ENCODE measurements at regions not wholly inside any gene's neighbourhood (a gene's known extent, or its start where the extent isn't known, plus 50 kb on each side); places are given as distances from the start of the nearest gene placed in this dataset.

GRCh38 chr6:122063761-122064160, 335.7 kb upstream of the HSF2 start:
- H3K9me3 ChIP-seq, result no peaks in the 10 kb centered on the region
- H3K27ac ChIP-seq (replicated peaks in 1 of 4), result peak overlapping the region in 1 of 4 donors; percentile 8
- H3K36me3 ChIP-seq, result no peaks in the 10 kb centered on the region
- WGBS, result 88% methylated on average over 5 of the region's 5 CpGs
- H3K4me3 ChIP-seq, result no peak overlapping the region
- no peaks in the 10 kb centered on the region for H3K27me3 ChIP-seq
- no peak for DNase-seq (ENCODE audit: extremely low spot score)
- intact Hi-C loops (cut with DNase I), result no loop called here
- peaks cover 6 to 62% (median 49%) of the 10 kb centered on the region in 4 donors for H3K4me1 ChIP-seq
- TF ChIP-seq POLR2A (IDR thresholded peaks at IDR 0.05; ENCODE audit: low read depth) (no peak), EP300 (IDR thresholded peaks at IDR 0.05) (no peak), CTCF (IDR thresholded peaks at IDR 0.05) (no peak), POLR2AphosphoS5 (IDR thresholded peaks at IDR 0.05) (no peak)

GRCh38 chr6:122066200-122066599, 333.3 kb upstream of the HSF2 start:
- H3K4me3 ChIP-seq, result no peak overlapping the region
- no peak for DNase-seq (ENCODE audit: extremely low spot score)
- H3K36me3 ChIP-seq, result no peaks in the 10 kb centered on the region
- no peaks in the 10 kb centered on the region for H3K9me3 ChIP-seq
- H3K4me1 ChIP-seq, result peaks cover 9 to 44% (median 35%) of the 10 kb centered on the region in 4 donors
- no peak overlapping the region for H3K27ac ChIP-seq (replicated peaks in 1 of 4)
- WGBS, result 70% methylated on average over 4 of the region's 4 CpGs
- H3K27me3 ChIP-seq, result no peaks in the 10 kb centered on the region
- intact Hi-C loops (cut with DNase I), result no loop called here
- no peak for TF ChIP-seq POLR2AphosphoS5 (IDR thresholded peaks at IDR 0.05)
- TF ChIP-seq CTCF (IDR thresholded peaks at IDR 0.05), result no peak
- no peak for TF ChIP-seq POLR2A (IDR thresholded peaks at IDR 0.05; ENCODE audit: low read depth)
- no peak for TF ChIP-seq EP300 (IDR thresholded peaks at IDR 0.05)

GRCh38 chr6:122068291-122068769, 331.1 kb upstream of the HSF2 start:
- no peaks in the 10 kb centered on the region for H3K9me3 ChIP-seq
- peak overlapping the region; percentile 58 to 76 (median 74) for H3K27ac ChIP-seq (replicated peaks in 1 of 4)
- WGBS, result 28% methylated on average over 3 of the region's 3 CpGs
- H3K27me3 ChIP-seq, result no peaks in the 10 kb centered on the region
- TF ChIP-seq POLR2A (IDR thresholded peaks at IDR 0.05; ENCODE audit: low read depth) (no peak), POLR2AphosphoS5 (IDR thresholded peaks at IDR 0.05) (peak in 1 of 2 donors; percentile 51)
- intact Hi-C loops (cut with DNase I), result no loop called here
- H3K36me3 ChIP-seq, result no peaks in the 10 kb centered on the region
- DNase-seq (ENCODE audit: extremely low spot score), result no peak
- peaks cover 9 to 22% (median 16%) of the 10 kb centered on the region in 4 donors for H3K4me1 ChIP-seq
- H3K4me3 ChIP-seq, result no peak overlapping the region

GRCh38 chr6:122069932-122070331, 329.5 kb upstream of the HSF2 start:
- no peak for DNase-seq (ENCODE audit: extremely low spot score)
- no peaks in the 10 kb centered on the region for H3K27me3 ChIP-seq
- no peak overlapping the region for H3K4me3 ChIP-seq
- no peak for TF ChIP-seq EP300 (IDR thresholded peaks at IDR 0.05)
- TF ChIP-seq POLR2A (IDR thresholded peaks at IDR 0.05; ENCODE audit: low read depth), result no peak
- no peak for TF ChIP-seq CTCF (IDR thresholded peaks at IDR 0.05)
- H3K36me3 ChIP-seq, result no peaks in the 10 kb centered on the region
- 62% methylated on average over 4 of the region's 4 CpGs for WGBS
- no peaks in the 10 kb centered on the region for H3K9me3 ChIP-seq
- peaks cover 9 to 19% (median 16%) of the 10 kb centered on the region in 4 donors for H3K4me1 ChIP-seq
- intact Hi-C loops (cut with DNase I), result no loop called here
- H3K27ac ChIP-seq (replicated peaks in 1 of 4), result no peak overlapping the region

- H3K27ac ChIP-seq (replicated peaks in 1 of 4), result no peak overlapping the region
- TF ChIP-seq EP300 (IDR thresholded peaks at IDR 0.05) (no peak), POLR2A (IDR thresholded peaks at IDR 0.05; ENCODE audit: low read depth) (no peak), POLR2AphosphoS5 (IDR thresholded peaks at IDR 0.05) (no peak), CTCF (IDR thresholded peaks at IDR 0.05) (no peak)
- no peaks in the 10 kb centered on the region for H3K27me3 ChIP-seq
- H3K9me3 ChIP-seq, result no peaks in the 10 kb centered on the region
- no peak for DNase-seq (ENCODE audit: extremely low spot score)
- H3K4me1 ChIP-seq, result peaks cover 9 to 29% (median 23%) of the 10 kb centered on the region in 4 donors
- no peak overlapping the region for H3K4me3 ChIP-seq
- WGBS, result 84% methylated on average over 8 of the region's 8 CpGs
- H3K36me3 ChIP-seq, result no peaks in the 10 kb centered on the region
- intact Hi-C loops (cut with DNase I), result no loop called here
These were observed 327.3 kb upstream of the HSF2 start for GRCh38 chr6:122072014-122072647.
